NCI-H1694 treated with DMSO at 0.1 percent for 48 hours (cell line): ENCODE measurements at regions not wholly inside any gene's neighbourhood (a gene's known extent, or its start where the extent isn't known, plus 50 kb on each side); places are given as distances from the start of the nearest gene placed in this dataset.
"Not testable (repeated sequence)": the region's sequence is repeated elsewhere in the genome, so short reads cannot be mapped to it uniquely, and the experiment has no call there.

ENCODE experiments used
- DNase-seq: peaks from one replicate; lab custom pipeline; 2025; lab: John Stamatoyannopoulos, UW

DNA sequence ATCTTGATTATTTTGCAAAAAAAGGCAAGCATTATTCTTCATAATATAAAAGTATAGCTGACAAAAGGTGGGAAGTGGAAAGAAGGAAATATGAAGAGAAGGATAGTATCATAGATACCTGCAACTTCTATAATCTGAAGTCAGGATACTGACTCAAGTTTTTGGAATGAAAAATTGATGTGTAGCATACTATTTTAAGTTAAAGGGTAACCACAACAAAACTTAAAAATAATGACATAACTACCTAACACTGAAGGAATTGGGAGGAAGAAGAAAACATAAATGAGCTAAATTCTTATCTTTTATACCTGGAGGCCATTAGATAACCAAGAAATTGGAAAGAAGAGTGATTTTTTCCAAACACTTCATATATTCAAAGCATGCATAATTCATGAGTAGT, 51.8 kb upstream of the TLE1 start:
- DNase-seq: no peak

DNA sequence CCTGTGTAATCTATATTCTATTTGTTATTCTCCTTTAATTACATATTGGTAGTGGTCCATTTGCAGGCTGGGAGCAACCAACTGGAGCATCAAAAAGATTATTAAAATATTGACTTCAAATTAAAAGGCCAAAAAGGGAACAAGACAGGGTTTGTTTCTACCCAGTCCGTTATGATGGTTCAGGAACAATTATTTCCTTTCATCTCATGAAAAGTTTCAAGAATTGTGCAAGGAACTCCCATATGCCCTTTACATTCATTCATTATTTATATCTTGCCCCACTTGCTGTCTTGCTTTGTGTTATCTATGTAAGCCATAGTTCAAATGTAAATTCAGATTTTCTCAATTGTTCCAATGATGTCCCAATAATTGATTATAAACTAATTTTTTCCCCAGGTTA, 58.7 kb upstream of the TLE1 start:
- DNase-seq: no peak

DNA sequence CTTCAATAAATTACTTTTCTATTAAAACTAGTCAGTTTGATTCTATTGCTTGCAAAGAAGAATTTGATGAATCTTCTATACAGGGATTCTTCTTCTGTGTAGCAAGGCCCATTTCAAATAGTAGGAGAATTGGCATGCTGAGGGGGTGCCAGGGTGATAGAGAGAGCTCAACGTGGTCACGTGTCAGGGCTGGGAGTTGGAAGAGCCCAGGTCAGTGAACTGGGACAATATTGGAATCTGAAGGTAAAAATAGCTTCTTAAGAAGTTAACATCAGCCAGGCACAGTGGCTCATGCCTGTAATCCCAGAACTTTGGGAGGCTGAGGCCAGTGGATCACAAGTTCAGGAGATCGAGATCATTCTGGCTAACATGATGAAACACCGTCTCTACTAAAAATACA, 64.1 kb upstream of the TLE1 start:
- DNase-seq: no peak

DNA sequence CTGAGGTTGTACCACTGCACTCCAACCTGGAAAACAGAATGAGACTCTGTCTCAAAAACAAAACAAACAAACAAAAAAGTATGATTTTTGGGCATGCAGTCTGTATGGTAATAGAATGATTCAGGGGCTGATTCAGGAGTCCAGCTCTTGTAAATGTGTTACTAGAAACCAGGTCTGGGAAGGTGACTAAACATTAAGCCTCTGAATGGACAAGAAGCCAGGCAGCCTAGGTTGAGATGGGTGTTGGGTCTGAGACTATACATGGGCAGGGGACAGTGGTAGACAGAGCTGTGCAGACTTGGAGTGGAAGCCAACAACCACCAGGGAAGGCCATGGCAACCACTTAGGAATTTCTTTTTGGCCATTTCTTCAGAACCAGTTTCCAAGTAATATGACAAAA, 64.9 kb upstream of the TLE1 start:
- DNase-seq: no peak

DNA sequence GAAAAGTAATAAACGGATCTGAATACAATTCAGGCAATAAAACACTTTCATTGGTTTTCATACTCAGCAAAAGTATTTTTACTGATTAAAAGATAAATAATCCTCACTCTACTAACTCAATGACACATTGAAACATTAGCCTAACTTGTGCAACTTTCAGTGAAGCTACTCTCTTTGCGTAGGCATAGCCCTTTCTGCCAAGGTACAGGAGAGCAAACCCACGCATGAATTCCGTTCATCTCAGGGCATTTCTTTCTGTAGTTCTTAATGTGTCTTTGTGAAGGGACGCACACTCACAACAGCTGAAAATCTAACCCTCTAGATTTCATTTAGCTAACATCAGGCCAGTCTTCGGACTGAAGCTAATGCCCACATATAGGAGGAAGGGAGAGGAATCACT, 66.4 kb upstream of the TLE1 start:
- no peak for DNase-seq

DNA sequence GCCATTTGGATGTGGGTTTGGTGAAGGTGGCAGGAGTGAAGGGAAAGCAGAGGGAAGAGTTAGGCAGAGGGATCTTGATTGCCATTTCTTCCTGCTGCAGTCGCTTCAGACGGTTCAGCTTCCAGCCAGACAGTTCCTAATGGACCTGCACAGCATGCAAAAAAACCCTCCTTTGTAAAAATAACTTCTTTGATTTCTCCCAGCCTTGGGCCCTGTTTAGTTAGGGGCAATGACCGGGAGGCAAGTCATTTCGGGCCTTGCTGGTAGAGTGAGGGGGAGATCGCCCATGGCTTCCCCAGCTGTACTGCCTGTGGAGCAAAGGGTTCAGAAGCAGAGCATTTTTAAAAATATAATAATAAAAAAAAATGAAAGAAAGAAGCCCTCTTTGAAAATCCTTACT, 67.2 kb upstream of the TLE1 start:
- DNase-seq: no peak

DNA sequence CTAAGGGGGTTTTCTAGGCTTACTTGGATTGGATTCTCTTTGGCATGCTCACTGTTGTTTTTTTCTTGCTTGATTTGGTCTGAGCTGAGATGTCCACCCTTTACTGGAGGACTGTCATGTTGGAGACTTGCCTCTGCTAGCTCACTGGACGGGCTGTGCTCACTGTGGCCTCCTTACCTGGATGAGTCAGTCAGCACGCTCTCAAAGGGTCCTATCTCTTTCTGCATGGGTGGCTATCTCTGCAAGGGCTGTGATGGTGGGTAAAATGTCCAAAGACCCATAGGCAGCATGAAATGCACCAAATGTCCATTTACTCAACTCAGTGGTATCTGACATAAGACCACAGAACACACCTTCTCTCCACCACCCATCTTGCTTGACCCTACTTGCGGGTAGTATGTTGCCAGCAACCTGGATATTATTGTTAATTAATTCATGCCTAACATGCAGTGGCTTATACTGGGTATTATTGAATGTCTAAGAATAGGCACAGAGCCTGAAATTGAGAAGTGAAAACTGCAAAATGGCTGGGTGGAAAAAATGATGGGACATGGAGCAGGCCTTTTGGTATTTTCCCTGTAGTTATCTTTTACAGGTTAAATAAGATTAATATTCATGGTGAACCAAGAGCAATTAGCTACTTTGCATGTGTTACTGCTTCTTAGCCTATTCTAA, 68.9 kb upstream of the TLE1 start:
- no peak for DNase-seq

DNA sequence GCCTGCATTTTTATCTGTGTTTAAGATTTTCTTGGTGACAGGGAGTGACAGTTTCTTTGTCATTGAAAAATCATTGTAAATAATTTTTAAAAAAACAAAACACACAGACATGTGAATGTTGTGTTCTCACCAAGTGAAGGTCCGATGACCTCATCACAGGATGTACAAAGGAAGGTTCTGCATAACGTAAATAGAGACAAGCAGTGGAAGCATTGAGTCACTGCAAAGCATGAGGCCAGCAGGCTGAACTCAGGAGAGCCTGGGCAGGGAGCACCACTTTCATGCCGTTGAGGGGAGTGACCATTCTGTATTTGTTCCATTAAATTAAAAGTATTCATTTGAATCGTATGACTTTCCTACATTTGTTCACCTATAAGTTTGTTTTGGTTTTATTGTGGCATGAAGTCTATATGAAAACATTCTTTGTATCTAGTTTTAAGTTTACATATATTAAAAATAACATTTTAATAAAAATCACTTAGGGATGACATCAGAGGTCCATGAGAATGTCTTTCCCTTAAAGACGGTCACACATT, 70.4 kb upstream of the TLE1 start:
- DNase-seq: no peak

DNA sequence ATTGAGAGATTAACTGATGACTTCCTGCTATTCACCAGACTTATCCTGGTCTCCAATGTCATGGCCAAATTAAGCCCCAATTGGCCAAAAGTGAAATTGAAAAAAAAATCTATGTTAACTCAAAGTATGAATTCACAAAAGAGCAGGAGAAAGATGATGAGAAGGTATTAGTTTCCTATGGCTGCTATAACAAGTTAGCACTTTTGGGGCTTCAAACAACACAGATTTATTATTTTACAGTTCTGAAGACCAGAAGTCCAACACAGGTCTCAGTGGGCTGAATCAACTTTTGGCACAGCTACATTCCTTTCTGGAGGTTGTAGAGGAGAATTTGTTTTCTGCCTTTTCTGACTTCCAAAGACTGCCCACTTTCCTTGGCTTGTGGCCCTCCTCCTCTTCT, 78.6 kb upstream of the TLE1 start:
- DNase-seq: no peak

DNA sequence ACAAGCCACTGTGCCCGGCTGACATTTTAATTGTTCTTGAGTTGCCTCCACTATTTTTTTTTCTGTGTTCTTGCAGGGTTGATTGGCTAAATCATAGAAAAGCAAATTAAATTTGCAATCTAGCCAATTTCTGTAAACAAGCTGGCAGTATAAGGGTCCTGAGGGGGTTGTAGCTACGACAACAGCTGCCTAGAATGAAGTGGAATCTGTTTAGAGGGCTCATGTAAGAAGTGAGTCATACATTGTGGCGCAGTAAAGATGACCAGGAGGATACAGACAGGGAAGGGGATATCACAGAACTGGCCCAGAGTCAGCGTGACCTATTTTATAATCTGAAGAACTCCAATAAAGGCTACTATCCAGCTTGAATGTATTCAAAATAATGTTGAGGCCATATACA, 82.2 kb upstream of the TLE1 start:
- no peak for DNase-seq

DNA sequence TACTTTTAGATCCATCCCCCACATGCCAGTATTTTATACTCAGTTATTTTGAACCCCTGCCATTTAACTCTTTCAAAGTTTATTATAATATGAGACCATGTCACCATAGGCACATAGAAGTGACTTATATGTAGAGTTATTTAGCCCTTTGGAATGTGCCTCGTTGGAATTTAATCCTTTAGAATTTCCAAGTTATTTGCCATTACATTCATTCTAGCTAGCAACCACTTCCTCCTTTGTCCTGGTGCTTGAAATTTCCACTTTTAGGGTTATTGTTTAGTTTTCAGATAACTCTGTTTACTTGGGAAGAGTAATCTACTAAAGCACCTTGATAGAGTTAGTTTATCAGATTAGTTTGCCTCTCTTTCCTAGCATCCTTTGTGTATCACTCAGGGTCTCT, 82.8 kb upstream of the TLE1 start:
- no peak for DNase-seq

DNA sequence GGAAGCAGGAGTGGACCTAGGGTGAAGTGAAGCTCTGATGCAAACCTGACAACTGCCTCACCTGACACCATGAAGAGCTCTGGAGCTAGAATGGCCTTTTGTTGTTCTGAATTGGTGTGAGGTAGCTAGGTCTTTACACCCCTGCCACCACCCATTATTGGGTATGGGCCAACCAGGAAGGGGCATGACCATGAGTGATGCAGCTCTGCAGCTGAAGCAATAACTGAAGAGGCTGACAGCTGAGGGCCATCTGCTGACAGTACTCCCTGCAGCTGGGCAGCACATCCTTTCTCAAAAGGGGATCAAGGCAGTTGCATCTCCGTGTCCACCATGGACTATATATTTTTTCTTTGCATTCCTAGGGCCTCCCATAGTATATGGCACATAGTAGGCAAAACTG, 87.0 kb upstream of the TLE1 start:
- no peak for DNase-seq

DNA sequence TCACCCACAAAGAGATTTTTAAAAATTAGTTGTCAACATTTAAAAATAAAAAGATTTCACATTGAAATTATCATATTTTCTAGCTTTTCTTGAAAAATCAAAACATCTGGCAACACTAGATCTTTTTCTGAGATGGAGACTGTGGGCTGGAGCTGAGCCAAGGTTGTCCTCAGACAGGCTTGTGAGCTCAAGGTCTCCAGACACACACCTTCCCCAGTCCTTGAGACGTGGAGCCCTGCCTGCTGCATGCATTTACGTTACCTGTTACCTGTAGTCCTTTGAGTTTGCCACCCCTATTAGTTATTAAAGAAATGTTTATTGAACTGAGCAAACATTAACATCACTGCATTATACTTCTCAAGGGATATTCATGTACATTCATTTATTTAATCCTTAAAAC, 87.5 kb upstream of the TLE1 start:
- DNase-seq: no peak

DNA sequence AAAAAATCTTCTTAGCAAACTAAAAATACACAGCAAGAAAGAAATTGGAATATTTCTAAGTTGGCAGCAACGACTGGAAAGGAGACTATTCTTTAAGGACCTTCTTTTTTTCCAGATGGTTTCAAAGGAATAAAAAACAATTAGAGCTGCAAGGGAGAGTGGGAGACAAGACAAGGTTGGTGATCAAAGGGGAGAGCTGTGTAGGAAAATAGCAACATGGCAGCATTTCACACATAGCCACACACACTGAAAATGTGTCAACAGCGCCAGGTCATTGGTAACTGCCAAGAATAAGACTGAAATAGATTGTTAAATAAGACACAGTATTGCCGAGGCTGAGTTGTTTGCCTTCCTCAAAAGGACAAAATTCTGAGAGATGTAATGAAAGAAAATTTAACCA, 88.1 kb upstream of the TLE1 start:
- DNase-seq: no peak

DNA sequence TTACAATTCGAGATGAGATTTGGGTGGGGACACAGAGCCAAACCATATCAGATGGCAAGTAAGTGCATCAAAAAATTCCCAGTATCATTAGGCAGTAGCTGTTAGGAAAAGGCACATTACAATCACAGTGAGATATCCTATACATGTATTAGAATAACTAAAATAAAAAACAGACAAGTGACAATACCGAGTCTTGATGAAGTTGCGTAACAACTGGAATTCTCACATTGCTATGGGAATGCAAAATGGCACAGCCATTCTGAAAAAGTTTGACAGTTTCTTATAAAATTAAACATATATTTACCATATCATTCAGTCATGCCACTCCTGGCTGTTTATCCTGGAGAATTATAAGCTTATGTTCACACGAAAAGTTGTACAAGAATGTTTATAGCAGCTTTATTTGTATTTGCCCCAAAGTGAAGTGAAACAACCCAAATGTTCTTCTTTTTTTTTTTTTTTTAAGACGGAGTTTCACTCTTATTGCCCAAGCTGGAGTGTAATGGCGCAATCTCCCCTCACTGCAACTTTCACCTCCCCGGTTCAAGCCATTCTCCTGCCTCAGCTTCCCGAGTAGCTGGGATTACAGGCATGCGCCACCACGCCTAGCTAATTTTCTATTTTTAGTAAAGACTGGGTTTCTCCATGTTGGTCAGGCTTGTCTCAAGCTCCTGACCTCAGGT, 93.1 kb upstream of the TLE1 start:
- DNase-seq: no peak

DNA sequence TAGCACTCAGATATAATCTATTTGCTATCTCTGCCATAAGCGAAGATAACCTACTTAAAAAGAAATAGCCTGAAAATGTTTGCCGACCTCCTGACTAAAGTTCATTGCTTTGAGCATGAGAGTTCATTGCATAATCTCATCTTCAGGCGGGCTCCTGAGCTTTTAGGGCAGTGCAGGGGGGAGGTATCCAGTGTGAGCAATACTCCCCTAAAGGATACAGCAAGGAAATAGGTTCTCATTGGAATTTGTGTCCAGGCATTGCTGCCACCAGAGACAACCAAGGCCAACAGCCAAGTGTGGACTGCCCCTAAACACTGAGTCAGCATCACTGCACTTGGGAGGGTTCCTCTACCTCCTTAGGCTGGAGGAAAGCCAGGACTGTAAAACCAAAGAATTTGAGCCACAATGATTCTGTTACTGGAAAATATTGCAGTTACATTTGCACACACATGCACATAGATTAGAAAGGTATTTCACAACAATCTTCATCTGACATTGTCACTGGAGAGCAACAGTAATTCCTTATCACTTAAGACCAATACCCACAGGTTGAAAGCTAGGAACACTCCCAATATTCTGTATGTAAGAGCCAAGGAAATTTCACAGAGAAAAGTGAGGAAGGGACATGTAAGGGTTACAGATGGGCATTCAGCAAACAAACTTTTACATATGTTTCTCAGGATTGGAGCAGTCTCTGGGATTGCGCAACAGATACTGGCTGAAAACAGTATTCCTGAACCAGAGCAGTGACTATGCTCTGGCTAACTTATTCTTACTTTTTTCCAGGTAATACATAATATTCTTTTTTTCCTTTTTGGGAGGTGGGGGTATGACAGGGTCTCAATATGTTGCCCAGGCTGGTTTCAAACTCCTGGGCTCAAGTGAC, 98.6 kb upstream of the TLE1 start:
- no peak for DNase-seq

DNA sequence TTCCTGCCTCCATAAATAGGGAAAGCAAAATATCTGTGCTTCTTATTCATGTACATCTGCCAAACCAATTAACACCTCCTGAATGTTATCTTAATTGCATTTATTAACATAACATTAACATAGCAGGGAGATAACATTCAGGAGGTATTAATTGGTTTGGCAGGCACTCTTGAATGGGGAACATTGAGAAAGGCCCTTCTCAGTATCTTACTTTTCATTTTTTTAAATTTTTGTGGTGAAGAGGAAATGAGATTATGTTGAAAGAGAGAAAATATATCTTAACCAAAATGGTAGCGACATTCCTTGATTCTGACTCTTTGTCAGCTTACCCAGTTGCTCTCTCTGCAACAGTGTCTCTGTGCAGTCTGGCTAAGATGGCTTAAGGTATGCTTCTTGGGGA, 100.4 kb upstream of the TLE1 start:
- DNase-seq: no peak

DNA sequence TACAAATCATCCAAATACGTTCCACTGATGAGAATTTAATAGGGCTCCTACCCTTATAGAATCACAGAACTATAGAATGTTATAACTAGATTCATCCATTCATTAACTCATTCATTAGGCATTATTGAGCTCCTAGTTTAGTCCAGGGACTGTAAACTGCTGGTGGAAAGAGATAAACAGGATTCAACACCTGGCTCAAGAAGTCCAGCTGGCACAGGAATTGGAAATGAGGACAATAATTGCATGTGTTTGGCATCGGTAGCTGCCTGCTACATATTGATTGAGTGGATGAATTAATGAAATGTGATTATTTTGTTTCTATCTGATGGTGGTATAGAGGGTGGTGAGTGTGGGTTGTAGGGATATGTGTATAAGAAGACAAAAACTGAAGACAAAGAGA, 100.8 kb upstream of the TLE1 start:
- no peak for DNase-seq

DNA sequence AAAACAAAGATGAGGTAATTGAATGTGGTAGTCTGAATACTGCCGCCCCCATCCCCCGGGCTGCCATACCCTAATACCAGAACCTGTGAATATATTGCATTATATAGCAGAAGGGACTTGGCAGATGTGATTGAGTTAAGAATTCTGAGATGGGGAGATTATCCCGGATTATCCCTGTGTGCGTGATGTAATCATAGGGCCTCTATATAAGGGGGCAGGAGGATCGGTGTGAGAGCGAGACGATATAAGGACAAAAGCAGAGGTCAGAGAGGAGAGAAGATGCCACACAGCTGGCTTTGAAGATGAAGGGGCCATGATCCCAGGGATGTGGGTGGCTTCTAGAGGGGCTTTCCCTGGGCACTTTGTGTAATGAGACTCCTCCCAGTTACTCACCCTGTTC, 101.7 kb upstream of the TLE1 start:
- DNase-seq: no peak

DNA sequence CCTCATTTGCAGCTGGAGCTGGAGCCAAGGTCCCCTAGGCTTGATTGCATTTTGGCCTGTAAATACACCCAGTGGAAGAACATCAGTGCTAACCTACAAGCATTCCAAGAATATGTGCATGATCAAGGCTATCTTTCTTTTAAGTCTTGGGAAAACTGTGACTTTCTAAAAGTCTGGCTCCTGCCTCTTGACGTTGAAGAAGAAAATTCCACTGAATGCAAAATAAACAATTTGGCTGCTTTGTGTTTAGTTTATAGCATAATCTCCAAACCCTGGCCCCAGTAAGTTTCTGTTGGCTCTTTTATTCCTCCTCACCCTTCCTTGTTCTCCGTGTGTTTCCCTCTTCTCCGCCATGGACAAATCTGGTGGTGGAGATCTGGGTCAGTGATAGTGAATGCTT, 109.3 kb upstream of the TLE1 start:
- no peak for DNase-seq

DNA sequence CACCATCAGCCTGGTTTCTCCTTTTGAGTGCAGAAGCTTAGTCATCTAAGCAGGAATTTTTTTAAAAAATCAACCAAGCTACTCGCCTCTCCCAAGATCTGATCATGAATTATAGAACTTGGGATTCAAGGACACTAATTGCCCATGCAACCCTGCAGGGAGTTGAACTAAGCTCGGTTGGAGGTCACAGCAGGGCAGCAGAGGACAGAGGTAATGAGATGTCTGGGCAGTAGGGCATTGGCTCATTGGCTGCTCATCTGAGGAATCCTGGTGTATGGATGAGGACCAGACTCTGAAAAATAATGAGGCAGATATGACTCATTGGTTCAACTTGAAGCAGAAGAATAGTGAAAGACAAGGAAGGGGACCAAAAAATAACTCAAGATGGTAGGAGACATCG, 111.8 kb upstream of the TLE1 start:
- DNase-seq: no peak

DNA sequence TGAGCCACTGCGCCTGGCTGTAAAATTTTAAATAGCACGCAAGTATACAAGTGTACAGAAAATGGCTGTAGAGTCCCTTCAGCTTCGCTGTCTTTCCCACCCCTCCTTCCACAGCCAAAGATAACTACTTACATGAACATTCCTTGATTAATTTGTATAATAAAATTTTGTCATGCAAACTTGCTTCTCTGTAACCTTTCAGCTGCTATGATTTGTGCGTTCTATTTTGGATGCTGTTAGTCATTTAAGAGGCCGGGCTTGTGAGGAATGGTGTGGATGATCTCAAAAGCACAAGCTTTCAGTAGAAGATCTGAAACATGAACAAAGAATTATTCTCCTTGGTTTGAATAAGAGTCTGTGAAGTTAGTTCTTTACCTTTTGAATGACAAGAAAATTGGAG, 115.0 kb upstream of the TLE1 start:
- DNase-seq: no peak

DNA sequence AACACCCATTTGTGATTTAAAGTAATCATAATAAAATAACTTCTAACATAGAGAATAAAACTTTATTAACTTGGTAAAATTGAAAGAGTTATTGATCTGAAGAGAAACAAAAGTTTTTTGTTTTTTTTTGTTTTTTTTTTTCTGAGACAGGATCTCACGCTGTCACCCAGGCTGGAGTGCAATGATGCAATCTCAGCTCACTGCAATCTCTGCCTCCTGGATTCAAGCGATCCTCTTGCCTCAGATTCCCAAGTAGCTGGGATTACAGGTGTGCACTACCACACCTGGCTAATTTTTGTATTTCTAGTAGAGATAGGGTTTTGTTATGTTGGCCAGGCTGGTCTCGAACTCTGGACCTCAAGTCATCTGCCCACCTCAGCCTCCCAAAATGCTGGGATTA, 116.5 kb upstream of the SPATA31D4 start:
- not testable (repeated sequence) for DNase-seq
